OCI-LY7 (cell line): ENCODE measurements at regions not wholly inside any gene's neighbourhood (a gene's known extent, or its start where the extent isn't known, plus 50 kb on each side); places are given as distances from the start of the nearest gene placed in this dataset.

ENCODE experiments used
- BruUV-seq: library from RNA; stranded (reverse); fragments of 400-500 nt; replicated peaks from 2 replicates; lab custom pipeline; 2021; lab: Mats Ljungman, UMichigan
- CTCF ChIA-PET: fragments of 300-600 bp; sonication (Branson Sonifier 250); formaldehyde crosslinking; loops from one replicate; lab custom pipeline; 2022; ENCODE audit warnings: antibody characterized with exemption; ENCODE audit not compliant: unreplicated experiment; lab: Charles Lee
- POLR2A ChIA-PET: fragments of 300-600 bp; sonication (Branson Sonifier 250); formaldehyde crosslinking; loops from one replicate; lab custom pipeline; 2022; ENCODE audit warnings: antibody characterized with exemption; lab: Charles Lee
- DNase-seq: peaks from one replicate; pipeline ENCODE4 v3.0.0-alpha.2; 2015; ENCODE audit warnings: low spot score
- H2AFZ ChIP-seq: fragments of 200-600 bp; sonication (generic), shearing (Covaris generic); 2 replicates; pipeline ENCODE4 v1.6.1; 2014; ENCODE audit warnings: mild to moderate bottlenecking, antibody characterized with exemption, low read length, moderate library complexity
- H3K27ac ChIP-seq: fragments of 200-600 bp; sonication (generic); 2 replicates; pipeline ENCODE4 v1.5.1; 2014; ENCODE audit warnings: mixed run types, low read depth, mild to moderate bottlenecking, moderate library complexity, low read length, inconsistent platforms; ENCODE audit not compliant: poor library complexity, severe bottlenecking
- H3K36me3 ChIP-seq: fragments of 200-600 bp; sonication (generic); 2 replicates; pipeline ENCODE4 v1.6.1; 2014; ENCODE audit warnings: mild to moderate bottlenecking, antibody characterized with exemption, low read length, moderate library complexity, mixed read lengths; ENCODE audit not compliant: insufficient read depth
- H3K4me1 ChIP-seq: fragments of 200-600 bp; sonication (generic); 2 replicates; pipeline ENCODE4 v1.5.1; 2014; ENCODE audit warnings: mild to moderate bottlenecking, low read length; ENCODE audit not compliant: insufficient read depth, poor library complexity, severe bottlenecking
- H3K4me2 ChIP-seq: fragments of 200-600 bp; sonication (generic); 2 replicates; pipeline ENCODE4 v1.6.1; 2014; ENCODE audit warnings: mild to moderate bottlenecking, low read length
- H3K4me3 ChIP-seq: fragments of 200-600 bp; sonication (generic); 2 replicates; pipeline ENCODE4 v1.5.1; 2014; ENCODE audit warnings: mild to moderate bottlenecking, low read depth, low read length; ENCODE audit not compliant: poor library complexity, severe bottlenecking
- H3K79me2 ChIP-seq: fragments of 200-600 bp; sonication (generic); 2 replicates; pipeline ENCODE4 v1.6.1; 2016; ENCODE audit warnings: low read depth, mild to moderate bottlenecking, low read length, moderate library complexity, mixed read lengths; ENCODE audit not compliant: insufficient read depth
- H3K9me2 ChIP-seq: fragments of 200-600 bp; sonication (generic); 2 replicates; pipeline ENCODE4 v1.6.1; 2016; ENCODE audit warnings: mild to moderate bottlenecking, low read length, mixed read lengths; ENCODE audit not compliant: insufficient read depth
- H3K9me3 ChIP-seq: fragments of 200-600 bp; sonication (generic); 2 replicates; pipeline ENCODE4 v1.6.1; 2014; ENCODE audit warnings: mild to moderate bottlenecking, mixed run types, low read length, mixed read lengths
- H4K20me1 ChIP-seq: fragments of 200-600 bp; sonication (generic); 2 replicates; pipeline ENCODE4 v1.6.1; 2014; ENCODE audit warnings: mild to moderate bottlenecking, antibody characterized with exemption, low read length, moderate library complexity, mixed read lengths; ENCODE audit not compliant: insufficient read depth
- EZH2phosphoT487 ChIP-seq: fragments of 200-600 bp; sonication (generic); IDR thresholded peaks from 2 replicates; pipeline ENCODE4 v1.6.1; 2018; ENCODE audit warnings: low read depth, borderline replicate concordance, mild to moderate bottlenecking, mixed run types, antibody characterized with exemption, low read length, moderate library complexity, mixed read lengths
- intact Hi-C: fragments of 100-400 bp; cut with micrococcal nuclease; formaldehyde crosslinking; loops from one replicate; pipeline ENCODE4 v1.10.0; 2022; ENCODE audit not compliant: unreplicated experiment
- TF ChIP-seq, protein P1 (sequence below): fragments of 200-600 bp; sonication (generic); conservative IDR thresholded peaks from 2 replicates; pipeline ENCODE4 v1.5.1; 2014; ENCODE audit warnings: mild to moderate bottlenecking, antibody characterized with exemption, low read length, moderate library complexity, mixed read lengths

GRCh38 chr21:16269476-16269875 lies 539.7 kb downstream of the USP25 start:
- Histone ChIP-seq H3K4me2 (no peak overlapping the region), H3K79me2 (no peaks in the 10 kb centered on the region), H3K27ac (no peak overlapping the region), H3K36me3 (no peaks in the 10 kb centered on the region), H3K9me2 (no peaks in the 10 kb centered on the region), H2AFZ (no peak overlapping the region), H3K4me1 (no peaks in the 10 kb centered on the region), H3K4me3 (no peak overlapping the region), H3K9me3 (no peaks in the 10 kb centered on the region), H4K20me1 (no peaks in the 10 kb centered on the region)
- BruUV-seq: no TSS peak
- TF ChIP-seq, protein P1, sequence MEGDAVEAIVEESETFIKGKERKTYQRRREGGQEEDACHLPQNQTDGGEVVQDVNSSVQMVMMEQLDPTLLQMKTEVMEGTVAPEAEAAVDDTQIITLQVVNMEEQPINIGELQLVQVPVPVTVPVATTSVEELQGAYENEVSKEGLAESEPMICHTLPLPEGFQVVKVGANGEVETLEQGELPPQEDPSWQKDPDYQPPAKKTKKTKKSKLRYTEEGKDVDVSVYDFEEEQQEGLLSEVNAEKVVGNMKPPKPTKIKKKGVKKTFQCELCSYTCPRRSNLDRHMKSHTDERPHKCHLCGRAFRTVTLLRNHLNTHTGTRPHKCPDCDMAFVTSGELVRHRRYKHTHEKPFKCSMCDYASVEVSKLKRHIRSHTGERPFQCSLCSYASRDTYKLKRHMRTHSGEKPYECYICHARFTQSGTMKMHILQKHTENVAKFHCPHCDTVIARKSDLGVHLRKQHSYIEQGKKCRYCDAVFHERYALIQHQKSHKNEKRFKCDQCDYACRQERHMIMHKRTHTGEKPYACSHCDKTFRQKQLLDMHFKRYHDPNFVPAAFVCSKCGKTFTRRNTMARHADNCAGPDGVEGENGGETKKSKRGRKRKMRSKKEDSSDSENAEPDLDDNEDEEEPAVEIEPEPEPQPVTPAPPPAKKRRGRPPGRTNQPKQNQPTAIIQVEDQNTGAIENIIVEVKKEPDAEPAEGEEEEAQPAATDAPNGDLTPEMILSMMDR: no peak
- TF ChIP-seq EZH2phosphoT487: no peak
- ChIA-PET CTCF (no interaction called here), POLR2A (interaction anchor here (0.5 to 0.8 kb wide), 2 partner anchors 10 to 12 kb away, joined by 3 read pairs; no protein-coding TSS in a partner anchor)
- intact Hi-C loops: no loop called here
- DNase-seq: no peak

GRCh38 chr21:16279731-16280581 lies 550.2 kb downstream of the USP25 start:
- DNase-seq: no peak
- BruUV-seq: no TSS peak
- intact Hi-C loops: no loop called here
- Histone ChIP-seq H2AFZ (no peak overlapping the region), H3K4me1 (no peaks in the 10 kb centered on the region), H3K9me3 (no peaks in the 10 kb centered on the region), H3K4me2 (no peak overlapping the region), H3K27ac (no peak overlapping the region), H3K79me2 (no peaks in the 10 kb centered on the region), H3K36me3 (no peaks in the 10 kb centered on the region), H3K9me2 (no peaks in the 10 kb centered on the region), H3K4me3 (no peak overlapping the region), H4K20me1 (no peaks in the 10 kb centered on the region)
- no peak for TF ChIP-seq EZH2phosphoT487
- CTCF ChIA-PET: no interaction called here
- POLR2A ChIA-PET: no interaction called here

- Histone ChIP-seq H3K4me2 (no peak overlapping the region), H3K27ac (no peak overlapping the region), H3K9me2 (no peaks in the 10 kb centered on the region), H3K4me1 (no peaks in the 10 kb centered on the region), H3K79me2 (no peaks in the 10 kb centered on the region), H3K9me3 (no peaks in the 10 kb centered on the region), H3K4me3 (no peak overlapping the region), H4K20me1 (no peaks in the 10 kb centered on the region), H3K36me3 (no peaks in the 10 kb centered on the region), H2AFZ (no peak overlapping the region)
- POLR2A ChIA-PET: no interaction called here
- TF ChIP-seq, protein P1: no peak
- no peak for TF ChIP-seq EZH2phosphoT487
- intact Hi-C loops: no loop called here
- no peak for DNase-seq
- BruUV-seq: no TSS peak
- CTCF ChIA-PET: no interaction called here
Observed at GRCh38 chr21:16280686-16281091, 550.9 kb downstream of the USP25 start.
